ENCODE measurements at regions not wholly inside any gene's neighbourhood (a gene's known extent, or its start where the extent isn't known, plus 50 kb on each side); places are given as distances from the start of the nearest gene placed in this dataset.

GRCh38 chr2:12326449-12327190 is 390.1 kb upstream of the TRIB2 start:
- DNase-seq: no peak

- no peak for DNase-seq
These were observed 385.8 kb upstream of the TRIB2 start for GRCh38 chr2:12330916-12331315.

- DNase-seq: no peak
These were observed 385.0 kb upstream of the TRIB2 start for GRCh38 chr2:12331698-12332097.

GRCh38 chr2:12333293-12333692 is 383.4 kb upstream of the TRIB2 start:
- no peak for DNase-seq

GRCh38 chr2:12334412-12334966 is 382.2 kb upstream of the TRIB2 start:
- no peak for DNase-seq

- no peak for DNase-seq
These were observed 381.6 kb upstream of the TRIB2 start for GRCh38 chr2:12335131-12335530.

- DNase-seq: no peak
These were observed 380.7 kb upstream of the TRIB2 start for GRCh38 chr2:12335995-12336394.

GRCh38 chr2:12338946-12339697 is 377.6 kb upstream of the TRIB2 start:
- DNase-seq: no peak

- no peak for DNase-seq
These were observed 376.6 kb upstream of the TRIB2 start for GRCh38 chr2:12340164-12340563.

- DNase-seq: no peak
These were observed 375.5 kb upstream of the TRIB2 start for GRCh38 chr2:12341215-12341614.

GRCh38 chr2:12341920-12342319 is 374.8 kb upstream of the TRIB2 start:
- no peak for DNase-seq

- no peak for DNase-seq
These were observed 373.6 kb upstream of the TRIB2 start for GRCh38 chr2:12343141-12343540.

GRCh38 chr2:12347066-12347493 is 369.7 kb upstream of the TRIB2 start:
- DNase-seq: no peak

GRCh38 chr2:12348216-12348615 is 368.5 kb upstream of the TRIB2 start:
- no peak for DNase-seq

GRCh38 chr2:12350821-12351220 is 365.9 kb upstream of the TRIB2 start:
- DNase-seq: no peak

- no peak for DNase-seq
These were observed 363.8 kb upstream of the TRIB2 start for GRCh38 chr2:12352889-12353288.

GRCh38 chr2:12361506-12361905 is 355.2 kb upstream of the TRIB2 start:
- no peak for DNase-seq

- no peak for DNase-seq
These were observed 353.6 kb upstream of the TRIB2 start for GRCh38 chr2:12363138-12363537.

- DNase-seq: no peak
These were observed 353.2 kb upstream of the TRIB2 start for GRCh38 chr2:12363569-12363968.

GRCh38 chr2:12369566-12369965 is 347.2 kb upstream of the TRIB2 start:
- no peak for DNase-seq

GRCh38 chr2:12376025-12376424 is 340.7 kb upstream of the TRIB2 start:
- no peak for DNase-seq

- no peak for DNase-seq
These were observed 337.6 kb upstream of the TRIB2 start for GRCh38 chr2:12379143-12379542.

GRCh38 chr2:12381543-12382325 is 335.0 kb upstream of the TRIB2 start:
- no peak for DNase-seq
